Prostate gland (tissue), 2 donors: ENCODE measurements at regions not wholly inside any gene's neighbourhood (a gene's known extent, or its start where the extent isn't known, plus 50 kb on each side); places are given as distances from the start of the nearest gene placed in this dataset.
A peak's percentile ranks its signal among the peaks of the same experiment; 100 is the strongest.
"Not testable (repeated sequence)": the region's sequence is repeated elsewhere in the genome, so short reads cannot be mapped to it uniquely, and the experiment has no call there.

Experiments
- DNase-seq: peaks from one replicate; pipeline ENCODE4 v3.0.0-alpha.2; 2019; ENCODE audit warnings: low spot score
- H3K27ac ChIP-seq, 2 donors: fragments of 200-600 bp; sonication (generic); 2 replicates each; pipeline ENCODE4 v1.5.1; 2017 to 2019
- H3K27me3 ChIP-seq: fragments of 200-600 bp; sonication (generic); replicated peaks from 2 replicates; pipeline ENCODE4 v1.5.1; 2019; ENCODE audit not compliant: insufficient read depth
- H3K36me3 ChIP-seq, 2 donors: fragments of 200-600 bp; sonication (generic); 1 replicate in 1 of 2; 2 replicates in 1 of 2; pipeline versions ENCODE4 v1.5.1 to v1.8.1; 2017 to 2019
- H3K4me1 ChIP-seq: fragments of 200-600 bp; sonication (generic); replicated peaks from 2 replicates; pipeline ENCODE4 v1.5.1; 2019
- H3K4me3 ChIP-seq, 2 donors: fragments of 200-600 bp; sonication (generic); 2 replicates each; pipeline ENCODE4 v1.5.1; 2017 to 2019
- H3K9me3 ChIP-seq: fragments of 200-600 bp; sonication (generic); 2 replicates; pipeline ENCODE4 v1.5.1; 2017
- POLR2A ChIP-seq: fragments of 450-650 bp; IDR thresholded peaks from one replicate; pipeline ENCODE4 v1.6.1; 2016; ENCODE audit warnings: antibody characterized with exemption, mild to moderate bottlenecking
- POLR2AphosphoS5 ChIP-seq: sonication (generic); formaldehyde crosslinking; IDR thresholded peaks from one replicate; pipeline ENCODE4 v1.6.1; 2017; ENCODE audit warnings: antibody characterized with exemption
- WGBS: methylation state at CpG from one replicate; pipeline ENCODE4 v1.1.5; 2018; 5-methylcytosine and 5-hydroxymethylcytosine counted together
- intact Hi-C: fragments of 100-400 bp; cut with DNase I; formaldehyde crosslinking; loops from one replicate; pipeline ENCODE4 v1.14.2; 2022
- TF ChIP-seq, protein P1 (sequence below), 4 experiments: fragments of 200-600 bp in 2 of 4; fragments of 450-650 bp in 2 of 4; sonication (generic) in 2 of 4; IDR thresholded peaks; 1 replicate in 3 of 4; 2 replicates in 1 of 4; pipeline ENCODE4 v1.5.1; 2016 to 2019; ENCODE audit warnings: antibody characterized with exemption in 4 of 4, mild to moderate bottlenecking in 2 of 4, moderate library complexity in 2 of 4

DNA sequence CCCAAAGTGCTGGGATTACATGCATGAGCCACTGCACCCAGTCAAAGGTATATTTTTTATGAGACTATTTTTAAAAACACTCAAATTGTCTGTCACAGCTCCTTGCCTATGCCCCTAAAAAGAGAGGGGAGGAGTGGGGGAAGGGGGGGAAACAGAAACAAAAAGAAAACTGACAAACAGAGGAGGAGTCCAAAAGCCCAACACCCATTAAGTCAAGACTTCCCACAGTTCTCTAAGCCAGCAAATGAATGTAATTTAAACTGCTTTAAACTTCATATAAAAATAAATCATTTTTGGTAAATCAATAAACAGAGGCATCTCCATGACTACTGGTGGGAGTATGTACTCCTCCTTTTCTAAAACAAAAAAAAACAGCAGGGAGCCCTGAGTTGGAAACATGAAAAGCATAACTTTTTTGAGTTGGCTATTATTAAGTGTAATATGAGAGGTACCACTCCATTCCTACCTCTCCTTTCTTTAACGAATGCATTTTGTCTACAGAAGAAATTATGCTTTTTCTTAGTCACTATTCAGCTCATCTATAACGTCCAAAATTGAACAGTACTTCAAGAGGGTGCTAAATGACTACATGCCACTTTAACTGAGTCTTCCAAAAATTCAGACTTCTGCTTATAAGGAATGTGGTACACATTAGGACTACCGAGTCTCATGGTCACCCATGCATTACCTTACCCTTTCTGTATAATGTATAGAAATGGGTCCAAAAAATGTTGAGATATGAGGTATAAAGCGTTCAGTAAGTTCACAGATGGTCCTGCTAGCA lies 119.0 kb upstream of the PRSS16 start:
- Histone ChIP-seq H3K36me3 (no peaks in the 10 kb centered on the region), H3K27me3 (no peaks in the 10 kb centered on the region), H3K9me3 (no peaks in the 10 kb centered on the region), H3K27ac (no peak overlapping the region), H3K4me1 (no peaks in the 10 kb centered on the region), H3K4me3 (no peak overlapping the region)
- no peak for TF ChIP-seq POLR2AphosphoS5
- TF ChIP-seq, protein P1, sequence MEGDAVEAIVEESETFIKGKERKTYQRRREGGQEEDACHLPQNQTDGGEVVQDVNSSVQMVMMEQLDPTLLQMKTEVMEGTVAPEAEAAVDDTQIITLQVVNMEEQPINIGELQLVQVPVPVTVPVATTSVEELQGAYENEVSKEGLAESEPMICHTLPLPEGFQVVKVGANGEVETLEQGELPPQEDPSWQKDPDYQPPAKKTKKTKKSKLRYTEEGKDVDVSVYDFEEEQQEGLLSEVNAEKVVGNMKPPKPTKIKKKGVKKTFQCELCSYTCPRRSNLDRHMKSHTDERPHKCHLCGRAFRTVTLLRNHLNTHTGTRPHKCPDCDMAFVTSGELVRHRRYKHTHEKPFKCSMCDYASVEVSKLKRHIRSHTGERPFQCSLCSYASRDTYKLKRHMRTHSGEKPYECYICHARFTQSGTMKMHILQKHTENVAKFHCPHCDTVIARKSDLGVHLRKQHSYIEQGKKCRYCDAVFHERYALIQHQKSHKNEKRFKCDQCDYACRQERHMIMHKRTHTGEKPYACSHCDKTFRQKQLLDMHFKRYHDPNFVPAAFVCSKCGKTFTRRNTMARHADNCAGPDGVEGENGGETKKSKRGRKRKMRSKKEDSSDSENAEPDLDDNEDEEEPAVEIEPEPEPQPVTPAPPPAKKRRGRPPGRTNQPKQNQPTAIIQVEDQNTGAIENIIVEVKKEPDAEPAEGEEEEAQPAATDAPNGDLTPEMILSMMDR (IDR thresholded peaks at IDR 0.05): no peak
- TF ChIP-seq POLR2A: no peak
- no peak for DNase-seq
- intact Hi-C loops: loop anchor here (5.0 kb wide), 1 partner anchor 49 kb away; no protein-coding TSS in a partner anchor
- WGBS: 70% methylated on average over 4 of the region's 4 CpGs

DNA sequence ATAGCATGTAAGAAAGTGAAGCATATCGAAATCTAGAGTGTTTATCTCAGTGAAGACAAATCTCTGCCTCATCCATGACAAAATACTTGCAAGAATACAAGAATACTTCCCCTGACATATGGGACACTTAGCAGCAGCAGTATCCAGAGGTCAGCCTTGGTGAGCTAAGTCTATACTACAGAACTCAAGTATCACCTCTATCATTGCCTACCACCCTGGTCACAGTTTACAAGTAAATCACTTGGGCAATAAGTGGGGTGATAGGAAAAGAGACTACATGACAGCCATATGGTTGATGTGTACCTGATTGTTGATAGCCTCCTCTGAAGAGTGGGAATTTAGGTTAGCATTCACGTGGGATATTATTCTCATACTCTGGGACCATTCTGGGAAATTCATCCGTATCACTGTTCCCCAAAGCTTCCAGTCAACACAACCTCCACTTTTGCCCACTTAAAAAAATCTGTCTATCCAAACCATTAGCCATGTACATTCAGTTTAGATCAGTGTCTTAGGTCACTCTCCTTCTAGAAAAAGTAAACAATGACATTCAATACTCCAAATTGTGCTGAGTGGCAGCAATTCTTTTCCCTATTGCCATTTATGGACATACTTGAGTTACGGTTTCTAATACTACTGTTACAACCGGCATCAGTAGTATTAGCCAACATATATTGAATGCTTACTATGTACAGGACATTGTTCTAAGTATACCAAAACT lies 118.2 kb upstream of the PRSS16 start:
- H3K27ac ChIP-seq: no peak overlapping the region
- no peaks in the 10 kb centered on the region for H3K9me3 ChIP-seq
- no peak for DNase-seq
- 85% methylated on average over 5 of the region's 5 CpGs for WGBS
- intact Hi-C loops: loop anchor here (5.0 kb wide), 1 partner anchor 48 kb away; no protein-coding TSS in a partner anchor
- no peak overlapping the region for H3K4me3 ChIP-seq
- H3K36me3 ChIP-seq: no peaks in the 10 kb centered on the region
- no peaks in the 10 kb centered on the region for H3K27me3 ChIP-seq
- no peak for TF ChIP-seq POLR2A
- TF ChIP-seq, protein P1 (IDR thresholded peaks at IDR 0.05): no peak
- no peak for TF ChIP-seq POLR2AphosphoS5
- H3K4me1 ChIP-seq: no peaks in the 10 kb centered on the region

DNA sequence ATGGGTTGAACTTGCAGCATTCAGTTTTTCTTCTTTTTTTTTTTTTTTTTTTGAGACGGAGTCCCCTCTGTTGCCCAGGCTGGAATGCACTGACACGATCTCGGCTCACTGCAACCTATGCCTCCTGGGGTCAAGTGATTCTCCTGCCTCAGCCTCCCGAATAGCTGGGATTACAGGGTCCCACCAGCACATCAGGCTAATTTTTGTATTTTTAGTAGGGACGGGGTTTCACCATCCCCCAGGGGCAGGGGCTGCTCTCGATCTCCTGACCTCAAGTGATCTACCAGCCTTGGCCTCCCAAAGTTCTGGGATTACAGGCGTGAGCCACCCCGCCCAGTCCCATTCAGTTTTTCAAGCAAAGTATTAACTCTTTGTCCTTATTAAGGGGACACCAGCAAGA lies 117.6 kb upstream of the PRSS16 start:
- H3K4me3 ChIP-seq: no peak overlapping the region
- TF ChIP-seq, protein P1 (IDR thresholded peaks at IDR 0.05): no peak
- TF ChIP-seq POLR2A: no peak
- TF ChIP-seq POLR2AphosphoS5: no peak
- WGBS: 88% methylated on average over 8 of the region's 8 CpGs
- no peaks in the 10 kb centered on the region for H3K36me3 ChIP-seq
- no peaks in the 10 kb centered on the region for H3K27me3 ChIP-seq
- no peaks in the 10 kb centered on the region for H3K4me1 ChIP-seq
- H3K27ac ChIP-seq: no peak overlapping the region
- no peak for DNase-seq
- intact Hi-C loops: loop anchor here (5.0 to 10.0 kb wide), 4 partner anchors 47 to 975 kb away; a partner anchor contains a TSS
- H3K9me3 ChIP-seq: no peaks in the 10 kb centered on the region

DNA sequence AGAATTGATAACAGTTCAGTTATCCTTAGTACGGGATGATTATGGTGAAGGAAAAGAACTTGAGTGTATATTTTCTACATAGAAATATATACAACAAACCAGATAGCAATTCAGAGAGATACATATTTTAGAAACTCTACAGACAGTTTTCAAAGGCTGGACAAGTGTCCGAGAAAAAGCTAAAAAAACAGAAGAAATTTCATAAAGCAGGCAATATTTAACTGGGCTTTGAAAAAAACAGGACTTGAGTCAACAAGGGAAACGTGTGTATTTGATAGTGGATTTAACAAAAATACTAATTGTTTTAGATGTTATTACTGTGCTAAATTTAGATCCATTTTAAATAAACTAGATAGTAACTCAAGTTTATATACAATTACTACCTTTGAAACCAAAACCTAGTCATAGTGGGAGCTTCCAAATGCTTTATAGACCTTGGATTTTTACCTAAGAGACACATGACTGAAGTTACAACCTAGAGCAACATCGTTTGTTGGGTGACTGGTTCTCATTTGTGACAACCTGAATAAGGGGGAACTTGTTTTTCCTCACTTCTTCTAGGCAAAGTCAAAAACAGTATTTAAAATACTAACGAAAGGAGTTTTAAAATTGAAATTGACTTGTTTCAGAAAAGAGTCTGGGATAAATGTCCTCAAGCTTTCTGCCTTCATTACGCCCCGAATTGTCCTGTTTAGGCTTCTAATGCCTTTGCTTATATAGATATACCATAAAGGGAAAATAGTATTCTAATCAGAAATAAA lies 116.7 kb upstream of the PRSS16 start:
- TF ChIP-seq POLR2AphosphoS5 (no peak), POLR2A (no peak)
- TF ChIP-seq, protein P1 (IDR thresholded peaks at IDR 0.05): no peak
- intact Hi-C loops: loop anchor here (10.0 kb wide), 3 partner anchors 846 to 976 kb away; a partner anchor contains a TSS
- H3K27me3 ChIP-seq: no peaks in the 10 kb centered on the region
- 40% methylated on average over 7 of the region's 7 CpGs for WGBS
- no peaks in the 10 kb centered on the region for H3K4me1 ChIP-seq
- H3K27ac ChIP-seq: peak overlapping the region; percentile 85 to 90
- no peak for DNase-seq
- no peaks in the 10 kb centered on the region for H3K36me3 ChIP-seq
- peak overlapping the region; percentile 38 to 45 for H3K4me3 ChIP-seq
- no peaks in the 10 kb centered on the region for H3K9me3 ChIP-seq

DNA sequence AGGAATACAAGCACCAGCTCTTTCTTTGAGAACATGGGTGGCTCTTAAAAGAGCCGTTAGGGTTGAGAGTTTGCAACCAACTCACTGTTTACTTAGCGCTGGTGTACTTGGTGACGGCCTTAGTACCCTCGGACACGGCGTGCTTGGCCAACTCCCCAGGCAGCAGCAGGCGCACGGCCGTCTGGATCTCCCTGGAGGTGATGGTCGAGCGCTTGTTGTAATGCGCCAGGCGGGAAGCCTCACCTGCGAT lies 115.3 kb upstream of the PRSS16 start:
- H3K4me1 ChIP-seq, H3K36me3 ChIP-seq, DNase-seq, H3K27me3 ChIP-seq, H3K9me3 ChIP-seq: not testable (repeated sequence)
- Histone ChIP-seq H3K27ac (peak overlapping the region; percentile 85 to 90), H3K4me3 (peak overlapping the region; percentile 38 to 45)
- 2% methylated on average over 14 of the region's 14 CpGs for WGBS
- intact Hi-C loops: loop anchor here (10.0 kb wide), 3 partner anchors 847 to 977 kb away; a partner anchor contains a TSS
